ENCODE measurements at regions not wholly inside any gene's neighbourhood (a gene's known extent, or its start where the extent isn't known, plus 50 kb on each side); places are given as distances from the start of the nearest gene placed in this dataset.

- intact Hi-C loops (cut with micrococcal nuclease; ENCODE audit: unreplicated experiment): no loop called here
- Histone ChIP-seq H3K4me3 (ENCODE audit: low read depth, low read length, poor library complexity, severe bottlenecking) (no peak overlapping the region), H3K27ac (ENCODE audit: low read depth, low read length, poor library complexity, severe bottlenecking) (no peak overlapping the region), H3K9me3 (ENCODE audit: low read depth, low read length, poor library complexity, severe bottlenecking) (no peaks in the 10 kb centered on the region), H3K36me3 (ENCODE audit: insufficient read depth, low read length, poor library complexity, severe bottlenecking) (no peaks in the 10 kb centered on the region), H3K27me3 (replicated peaks; ENCODE audit: insufficient read depth, low read depth, low read length, poor library complexity) (no peaks in the 10 kb centered on the region), H3K4me1 (ENCODE audit: insufficient read depth, low read length, poor library complexity, severe bottlenecking) (peaks cover 3% of the 10 kb centered on the region)
- peak; percentile 69 for DNase-seq (ENCODE audit: low spot score)
- no peak for TF ChIP-seq EZH2 (IDR thresholded peaks at IDR 0.05; ENCODE audit: borderline replicate concordance, low read depth, low read length, poor library complexity, severe bottlenecking)
- no peak for TF ChIP-seq CTCF (conservative IDR thresholded peaks at IDR 0.05; ENCODE audit: low read depth, low read length)
- no TSS peak for BruUV-seq (replicated peaks)
- CTCF ChIA-PET: interaction anchor here (1.0 kb wide), 1 partner anchor 14 kb away, joined by 3 read pairs; no protein-coding TSS in a partner anchor
- POLR2A ChIA-PET (ENCODE audit: low non-redundant PET): no interaction called here
Measured at GRCh38 chr12:74890237-74890599, 319.4 kb downstream of the KCNC2 start.

- no peaks in the 10 kb centered on the region for H3K27me3 ChIP-seq (replicated peaks; ENCODE audit: insufficient read depth, low read depth, low read length, poor library complexity)
- DNase-seq (ENCODE audit: low spot score): no peak
- ChIA-PET POLR2A (ENCODE audit: low non-redundant PET) (no interaction called here), CTCF (no interaction called here)
- no peak overlapping the region for H3K27ac ChIP-seq (ENCODE audit: low read depth, low read length, poor library complexity, severe bottlenecking)
- H3K4me1 ChIP-seq (ENCODE audit: insufficient read depth, low read length, poor library complexity, severe bottlenecking): peaks cover 3% of the 10 kb centered on the region
- TF ChIP-seq EZH2 (IDR thresholded peaks at IDR 0.05; ENCODE audit: borderline replicate concordance, low read depth, low read length, poor library complexity, severe bottlenecking) (no peak), CTCF (conservative IDR thresholded peaks at IDR 0.05; ENCODE audit: low read depth, low read length) (no peak)
- H3K4me3 ChIP-seq (ENCODE audit: low read depth, low read length, poor library complexity, severe bottlenecking): no peak overlapping the region
- no peaks in the 10 kb centered on the region for H3K36me3 ChIP-seq (ENCODE audit: insufficient read depth, low read length, poor library complexity, severe bottlenecking)
- intact Hi-C loops (cut with micrococcal nuclease; ENCODE audit: unreplicated experiment): no loop called here
- no TSS peak for BruUV-seq (replicated peaks)
- H3K9me3 ChIP-seq (ENCODE audit: low read depth, low read length, poor library complexity, severe bottlenecking): no peaks in the 10 kb centered on the region
Measured at GRCh38 chr12:74891083-74891668, 318.5 kb downstream of the KCNC2 start.

- no TSS peak for BruUV-seq (replicated peaks)
- POLR2A ChIA-PET (ENCODE audit: low non-redundant PET): no interaction called here
Measured at GRCh38 chr12:74892057-74892633, 317.5 kb downstream of the KCNC2 start.

More at GRCh38 chr12:74892057-74892633, 317.5 kb downstream of the KCNC2 start:
- CTCF ChIA-PET: no interaction called here
- TF ChIP-seq EZH2 (IDR thresholded peaks at IDR 0.05; ENCODE audit: borderline replicate concordance, low read depth, low read length, poor library complexity, severe bottlenecking) (no peak), CTCF (conservative IDR thresholded peaks at IDR 0.05; ENCODE audit: low read depth, low read length) (no peak)
- Histone ChIP-seq H3K27ac (ENCODE audit: low read depth, low read length, poor library complexity, severe bottlenecking) (no peak overlapping the region), H3K9me3 (ENCODE audit: low read depth, low read length, poor library complexity, severe bottlenecking) (no peaks in the 10 kb centered on the region), H3K27me3 (replicated peaks; ENCODE audit: insufficient read depth, low read depth, low read length, poor library complexity) (no peaks in the 10 kb centered on the region), H3K36me3 (ENCODE audit: insufficient read depth, low read length, poor library complexity, severe bottlenecking) (no peaks in the 10 kb centered on the region), H3K4me3 (ENCODE audit: low read depth, low read length, poor library complexity, severe bottlenecking) (no peak overlapping the region), H3K4me1 (ENCODE audit: insufficient read depth, low read length, poor library complexity, severe bottlenecking) (peaks cover 3% of the 10 kb centered on the region)
- intact Hi-C loops (cut with micrococcal nuclease; ENCODE audit: unreplicated experiment): no loop called here
- DNase-seq (ENCODE audit: low spot score): no peak

Data from A673 (cell line).